Kidney epithelial cell (primary cell): ENCODE measurements at regions not wholly inside any gene's neighbourhood (a gene's known extent, or its start where the extent isn't known, plus 50 kb on each side); places are given as distances from the start of the nearest gene placed in this dataset.

Experiments
- DNase-seq: peaks from one replicate; pipeline ENCODE4 v3.0.0-alpha.2; 2010; ENCODE audit warnings: low read depth
- H3K27me3 ChIP-seq: 2 replicates; pipeline ENCODE4 v1.6.0; 2011; ENCODE audit warnings: low read length; ENCODE audit not compliant: control insufficient read depth, insufficient read depth
- H3K36me3 ChIP-seq: 2 replicates; pipeline ENCODE4 v1.5.1; 2011; ENCODE audit warnings: low read length; ENCODE audit not compliant: control insufficient read depth, insufficient read depth
- H3K4me3 ChIP-seq: 2 replicates; pipeline ENCODE4 v1.5.1; 2011; ENCODE audit warnings: low read depth, mild to moderate bottlenecking, control low read depth, low read length
- CTCF ChIP-seq: IDR thresholded peaks from 2 replicates; pipeline ENCODE4 v1.5.1; 2011; ENCODE audit warnings: mild to moderate bottlenecking, moderate library complexity, low read length, control low read depth, inconsistent platforms; ENCODE audit not compliant: insufficient read depth, poor library complexity, severe bottlenecking

DNA sequence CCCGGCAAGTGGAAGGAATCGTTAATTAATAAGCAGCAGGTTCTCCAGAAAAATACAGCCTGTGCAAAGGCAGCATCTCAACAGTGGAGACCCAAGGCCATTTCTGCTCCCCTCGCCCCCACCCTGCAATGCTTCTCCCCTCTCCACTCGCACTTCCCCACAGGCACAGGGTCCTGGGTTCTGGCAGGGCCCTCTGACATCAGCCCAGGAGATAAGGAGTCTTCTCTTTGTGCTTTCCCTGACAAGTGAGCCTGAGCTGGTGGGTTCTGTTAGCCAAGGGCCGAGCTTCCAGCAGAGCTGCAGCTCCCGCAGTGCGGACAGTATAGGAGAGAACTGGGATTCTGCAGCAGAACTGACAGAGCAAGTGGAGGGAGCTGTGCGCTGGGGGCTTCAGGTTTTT, 257.5 kb downstream of the NSG2 start:
- DNase-seq, result no peak
- no peak for TF ChIP-seq CTCF
- no peaks in the 10 kb centered on the region for H3K27me3 ChIP-seq
- no peaks in the 10 kb centered on the region for H3K36me3 ChIP-seq
- H3K4me3 ChIP-seq, result no peak overlapping the region

- Histone ChIP-seq H3K36me3 (no peaks in the 10 kb centered on the region), H3K27me3 (no peaks in the 10 kb centered on the region), H3K4me3 (no peak overlapping the region)
- no peak for TF ChIP-seq CTCF
- no peak for DNase-seq
These were observed 258.0 kb downstream of the NSG2 start for GRCh38 chr5:174303437-174304045.

DNA sequence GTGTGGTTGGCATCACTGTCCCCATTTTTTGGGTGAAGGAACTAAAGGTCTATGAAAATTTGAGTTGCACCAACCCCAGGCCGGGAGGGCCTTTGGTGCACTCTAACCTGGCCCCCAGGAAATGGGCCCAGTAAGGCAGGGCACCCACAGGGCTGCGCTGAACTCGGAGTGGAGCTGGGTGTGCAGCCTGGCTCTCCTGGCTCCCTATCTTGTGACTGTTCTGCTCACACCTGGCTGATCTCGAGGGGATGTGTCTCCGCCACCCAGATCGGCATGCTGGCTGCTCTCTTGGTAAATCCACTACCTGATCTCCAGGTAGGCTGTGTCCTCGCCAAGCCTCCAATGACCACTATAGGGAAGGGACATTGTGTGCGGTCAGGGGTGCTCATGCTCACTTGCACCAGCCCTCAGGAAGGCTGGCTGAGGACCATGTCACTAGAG, 259.8 kb downstream of the NSG2 start:
- DNase-seq, result no peak
- no peaks in the 10 kb centered on the region for H3K27me3 ChIP-seq
- no peak for TF ChIP-seq CTCF

GRCh38 chr5:174306345-174307030, 261.0 kb downstream of the NSG2 start:
- TF ChIP-seq CTCF, result no peak
- no peaks in the 10 kb centered on the region for H3K36me3 ChIP-seq
- DNase-seq, result no peak
- H3K27me3 ChIP-seq, result peaks cover 6% of the 10 kb centered on the region
- H3K4me3 ChIP-seq, result no peak overlapping the region

More for the DNA sequence above, 259.8 kb downstream of the NSG2 start:
- Histone ChIP-seq H3K36me3 (no peaks in the 10 kb centered on the region), H3K4me3 (no peak overlapping the region)

- no peak for DNase-seq
- Histone ChIP-seq H3K27me3 (peaks cover 9% of the 10 kb centered on the region), H3K36me3 (no peaks in the 10 kb centered on the region), H3K4me3 (no peak overlapping the region)
- TF ChIP-seq CTCF, result no peak
These were observed 261.5 kb downstream of the NSG2 start for GRCh38 chr5:174307031-174307408.

- no peak for TF ChIP-seq CTCF
- Histone ChIP-seq H3K27me3 (peaks cover 16% of the 10 kb centered on the region), H3K4me3 (no peak overlapping the region), H3K36me3 (no peaks in the 10 kb centered on the region)
- no peak for DNase-seq
These were observed 262.3 kb downstream of the NSG2 start for GRCh38 chr5:174307656-174308271.
